SKM-1 (cell line): ENCODE measurements at regions not wholly inside any gene's neighbourhood (a gene's known extent, or its start where the extent isn't known, plus 50 kb on each side); places are given as distances from the start of the nearest gene placed in this dataset.
"Not testable (repeated sequence)": the region's sequence is repeated elsewhere in the genome, so short reads cannot be mapped to it uniquely, and the experiment has no call there.

Experiments
- DNase-seq: peaks from one replicate; lab custom pipeline; 2025; ENCODE audit not compliant: unreplicated experiment; lab: John Stamatoyannopoulos, UW

DNA sequence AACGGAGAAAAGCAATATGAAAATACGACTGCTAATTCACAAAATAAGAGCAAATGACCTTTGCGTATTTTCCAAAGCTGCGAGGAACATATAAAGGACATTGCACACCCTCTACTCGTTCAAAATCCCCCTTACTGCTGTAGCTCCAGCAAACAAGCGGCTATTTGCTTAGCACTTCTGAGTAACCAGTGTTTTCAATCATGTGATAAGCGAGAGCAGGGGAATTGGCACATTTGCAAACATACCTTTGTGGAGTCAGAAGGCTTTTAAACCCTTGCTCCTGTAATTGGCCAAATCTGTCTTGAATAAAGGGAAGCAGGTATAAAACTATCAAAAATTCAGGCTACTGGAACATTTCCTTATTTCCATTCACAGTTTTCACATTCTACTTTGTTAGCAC lies 610.2 kb downstream of the UBE2NL start:
- DNase-seq: no peak

DNA sequence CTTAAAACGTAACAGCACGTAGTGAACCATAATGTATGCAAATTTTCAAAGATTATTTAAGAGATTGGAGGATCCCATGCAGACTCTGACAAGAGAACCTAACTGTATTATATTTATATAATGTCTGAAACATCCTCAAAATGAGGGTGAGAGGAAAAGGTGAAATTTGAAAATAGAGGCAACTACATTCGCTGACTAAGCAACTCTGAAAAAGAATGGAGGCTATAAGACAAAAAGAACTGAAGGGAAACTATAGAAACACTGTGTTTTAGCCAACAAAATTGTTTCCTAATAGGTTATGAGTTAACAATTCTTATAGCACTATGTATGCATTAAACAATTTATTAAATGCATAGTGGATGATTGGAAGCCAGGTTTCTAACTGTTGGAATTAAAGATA lies 648.0 kb downstream of the UBE2NL start:
- DNase-seq: no peak

DNA sequence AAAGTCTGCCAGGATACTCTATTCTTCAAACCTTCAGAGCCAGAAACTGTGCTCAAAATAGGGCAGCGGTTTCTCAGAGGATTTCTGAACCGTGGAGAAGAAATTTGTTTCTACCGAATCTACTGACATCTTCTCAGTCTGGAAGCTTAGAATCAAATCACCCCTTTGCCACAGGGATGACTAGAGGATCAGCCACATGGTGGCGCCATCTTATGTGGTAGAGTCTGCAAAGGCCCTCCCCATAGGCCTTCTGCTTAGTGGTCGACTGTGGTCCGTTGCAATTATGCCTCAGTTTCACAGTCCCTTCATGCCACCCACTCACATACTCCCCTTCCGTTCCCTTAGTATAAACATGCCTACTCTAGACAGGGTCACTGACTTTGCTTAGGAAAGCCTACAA lies 680.7 kb upstream of the SPANXN1 start:
- no peak for DNase-seq

DNA sequence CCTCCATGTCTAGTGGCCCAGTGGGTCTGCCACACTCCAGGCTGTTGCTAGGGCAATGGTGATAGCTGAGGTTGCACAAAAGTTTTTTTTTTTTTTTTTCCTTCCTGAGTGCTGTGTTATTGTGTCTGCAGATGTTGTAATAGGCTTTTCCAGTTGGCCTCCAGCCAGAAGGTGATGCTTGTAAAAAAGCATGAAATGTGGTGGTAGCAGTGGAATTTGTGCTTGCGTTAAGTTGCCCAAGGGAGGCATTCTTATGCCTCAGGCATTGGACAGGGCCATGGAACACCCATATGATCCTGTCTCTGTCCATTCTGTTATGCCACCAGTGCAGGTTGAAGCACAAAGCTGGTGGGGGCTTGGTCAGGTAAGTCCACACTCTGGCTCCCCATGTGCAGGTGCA lies 660.5 kb upstream of the SPANXN1 start:
- no peak for DNase-seq

DNA sequence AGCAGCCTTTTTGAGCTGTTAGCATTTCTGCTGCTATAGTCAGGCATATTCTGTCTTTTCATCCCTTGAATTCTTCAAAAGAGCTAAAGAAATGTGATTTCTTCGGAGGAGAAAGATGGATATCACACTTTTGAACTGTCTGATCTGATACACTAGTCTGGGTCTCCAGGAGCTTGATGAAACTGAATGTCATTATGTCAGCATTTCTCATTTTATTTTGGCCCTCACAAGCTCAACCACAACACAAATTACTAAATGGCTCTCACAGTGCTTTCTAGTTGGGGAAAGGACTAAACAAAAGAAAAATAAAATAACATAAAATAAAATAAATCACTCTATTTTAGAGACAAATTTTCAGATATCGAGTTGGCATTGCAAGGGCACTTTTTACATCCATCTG lies 655.3 kb upstream of the SPANXN1 start:
- no peak for DNase-seq

DNA sequence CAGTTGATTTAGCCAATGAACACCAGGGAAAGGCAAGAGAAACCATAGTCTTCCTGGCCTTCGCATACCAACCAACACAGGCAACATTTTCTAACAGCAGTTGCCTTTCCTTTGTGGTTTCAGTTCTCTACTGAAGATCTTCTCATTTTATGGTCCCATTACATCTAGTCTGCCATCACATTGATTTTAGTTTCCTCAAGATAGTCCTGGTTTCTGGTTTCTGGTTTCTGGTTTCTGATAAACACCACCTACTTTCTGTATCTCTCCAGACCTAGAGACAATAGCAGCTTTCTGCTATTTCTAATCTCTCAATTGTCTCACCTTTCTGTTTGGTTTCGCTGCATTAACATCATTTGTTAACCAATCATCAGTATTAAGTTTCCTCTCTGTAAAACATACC lies 646.3 kb upstream of the SPANXN1 start:
- no peak for DNase-seq

DNA sequence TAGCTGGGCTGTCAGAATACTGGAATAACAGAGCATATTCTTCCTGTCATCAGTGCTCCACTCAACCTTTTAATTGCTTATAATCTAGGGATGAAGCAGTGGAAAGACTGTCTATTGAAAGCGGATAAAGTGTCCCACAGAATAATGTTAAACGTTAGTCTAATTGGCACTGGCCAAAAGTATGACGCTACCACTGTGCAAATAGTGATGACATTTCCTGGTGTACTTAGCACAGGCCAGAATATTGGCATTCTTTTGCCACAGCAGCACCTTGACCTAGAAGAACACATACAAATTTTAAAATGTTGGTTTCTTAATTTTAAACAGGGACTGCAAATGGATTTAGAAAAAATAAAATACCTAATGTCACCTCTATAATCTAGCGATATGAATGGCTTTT lies 635.2 kb upstream of the SPANXN1 start:
- no peak for DNase-seq

DNA sequence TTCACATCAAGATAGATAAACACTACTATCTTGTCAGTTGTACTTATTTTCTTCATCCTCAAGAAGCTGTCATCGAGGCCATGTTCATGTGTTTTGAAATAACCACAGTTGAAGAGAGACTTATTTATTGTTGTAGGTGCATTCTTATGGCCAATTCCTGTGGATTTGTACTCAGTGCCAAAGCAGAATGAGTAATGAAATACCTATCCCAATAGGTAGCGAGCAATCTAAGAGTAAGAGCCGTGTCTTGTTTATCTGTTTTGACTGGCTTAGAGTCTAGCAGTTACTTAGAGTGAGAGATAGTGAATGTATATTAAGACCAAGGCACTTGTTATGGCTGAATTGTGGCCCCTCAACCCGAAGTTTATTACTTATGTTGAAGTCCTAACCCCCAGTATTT lies 631.0 kb upstream of the SPANXN1 start:
- no peak for DNase-seq

DNA sequence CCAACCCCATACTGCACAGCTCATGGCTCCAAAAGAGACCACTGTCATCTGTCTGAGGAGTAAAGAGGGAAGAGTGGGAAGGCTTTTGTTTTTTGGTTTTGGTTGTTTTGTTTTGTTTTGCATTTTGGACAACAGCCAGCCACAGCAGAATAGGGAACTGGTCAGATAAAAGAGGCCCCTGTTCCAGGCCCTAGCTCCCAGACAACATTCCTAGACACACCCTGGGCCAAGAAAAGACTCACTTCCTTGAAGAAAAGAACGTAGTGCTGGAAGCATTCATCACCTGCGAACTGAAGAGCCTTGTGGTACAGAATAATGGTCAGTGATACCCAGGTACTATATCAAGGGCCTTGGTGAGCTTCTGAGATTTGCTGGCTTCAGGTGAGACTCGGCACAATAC lies 619.4 kb upstream of the SPANXN1 start:
- no peak for DNase-seq

DNA sequence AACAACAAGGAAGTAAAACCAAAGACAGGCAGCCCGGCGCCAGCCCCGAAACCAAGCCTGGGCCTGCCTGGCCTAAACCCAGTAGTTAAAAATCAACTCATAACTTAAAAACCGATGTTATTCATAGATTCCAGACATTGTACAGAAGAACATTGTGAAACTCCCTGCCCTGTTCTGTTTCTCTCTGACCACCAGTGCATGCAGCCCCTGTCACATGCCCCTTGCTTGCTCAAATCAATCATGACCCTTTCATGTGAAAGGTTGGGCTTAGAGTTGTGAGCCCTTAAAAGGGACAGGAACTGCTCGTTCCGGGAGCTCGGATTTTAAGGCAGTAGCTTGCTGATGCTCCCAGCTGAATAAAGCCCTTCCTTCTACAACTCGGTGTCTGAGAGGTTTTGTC lies 612.9 kb upstream of the SPANXN1 start:
- DNase-seq: not testable (repeated sequence)

DNA sequence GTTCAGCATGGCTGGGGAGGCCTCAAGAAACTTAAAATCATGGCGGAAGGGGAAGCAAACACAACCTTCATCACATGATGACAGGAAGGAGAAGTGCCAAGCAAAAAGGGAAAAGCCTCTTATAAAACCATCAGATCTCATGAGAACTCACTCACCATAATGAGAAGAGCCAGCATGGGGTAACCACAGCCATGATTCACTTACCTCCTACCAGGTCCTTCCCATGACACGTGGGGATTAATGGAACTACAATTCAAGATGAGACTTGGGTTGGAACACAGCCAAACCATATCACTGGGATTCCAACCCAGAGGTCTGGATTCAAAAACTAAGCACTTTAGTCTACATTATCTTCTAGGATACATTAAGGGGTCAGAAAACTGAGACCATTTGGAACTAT lies 609.6 kb upstream of the SPANXN1 start:
- no peak for DNase-seq

DNA sequence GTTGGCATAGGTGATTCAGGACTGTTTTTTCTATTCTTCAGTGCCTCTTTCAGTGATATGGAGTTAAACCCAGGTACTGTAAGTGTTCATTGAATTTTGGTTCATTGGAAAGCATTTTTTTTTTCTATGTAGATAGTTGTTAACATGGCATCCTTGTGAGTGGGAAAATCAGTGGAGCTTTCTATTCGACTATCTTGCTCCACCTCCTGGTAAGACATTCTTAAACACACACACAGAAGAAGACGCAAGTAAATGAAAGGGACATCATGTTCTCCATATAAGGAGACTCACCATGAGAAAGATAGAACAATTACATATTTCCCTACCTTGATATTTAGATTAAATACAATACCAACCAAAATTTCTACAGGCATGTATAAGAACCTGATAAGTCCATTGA lies 598.5 kb upstream of the SPANXN1 start:
- DNase-seq: no peak

DNA sequence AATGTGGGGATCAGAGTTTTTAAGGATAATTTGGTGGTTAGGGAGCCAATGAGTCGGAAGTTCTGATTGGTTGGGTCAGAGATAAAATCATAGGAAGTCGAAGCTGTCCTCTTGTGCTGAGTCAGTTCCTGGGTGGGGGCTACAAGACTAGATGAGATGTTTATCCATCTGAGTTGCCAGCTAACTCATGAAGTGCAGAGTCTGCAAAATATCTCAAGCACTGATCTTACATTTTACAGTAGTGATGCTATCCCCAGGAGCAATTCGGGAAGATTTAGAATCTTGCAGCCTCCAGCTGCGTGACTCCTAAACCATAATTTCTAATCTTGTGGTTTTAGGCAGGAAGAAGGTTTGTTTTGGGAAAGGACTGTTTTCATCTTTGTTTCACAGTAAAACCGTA lies 565.8 kb upstream of the SPANXN1 start:
- no peak for DNase-seq

DNA sequence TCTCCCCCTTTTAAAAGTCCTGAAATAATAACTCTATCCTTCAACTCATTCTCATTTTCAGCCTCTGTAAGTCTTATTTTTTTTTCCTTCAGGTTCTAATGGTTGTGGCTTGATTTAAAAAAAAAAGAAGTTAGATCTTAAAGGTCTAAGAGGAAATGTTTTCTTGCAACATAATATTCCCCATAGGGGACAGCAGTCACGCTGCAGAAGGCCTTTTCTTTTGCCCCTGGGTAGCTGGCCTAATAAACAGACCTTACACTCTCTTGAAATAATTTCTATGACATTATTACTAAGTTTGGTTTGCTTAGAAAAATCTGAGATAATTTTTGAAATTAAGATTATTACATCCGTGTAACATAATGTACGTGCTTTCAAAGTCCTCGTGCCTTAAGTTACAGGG lies 564.1 kb upstream of the SPANXN1 start:
- no peak for DNase-seq

DNA sequence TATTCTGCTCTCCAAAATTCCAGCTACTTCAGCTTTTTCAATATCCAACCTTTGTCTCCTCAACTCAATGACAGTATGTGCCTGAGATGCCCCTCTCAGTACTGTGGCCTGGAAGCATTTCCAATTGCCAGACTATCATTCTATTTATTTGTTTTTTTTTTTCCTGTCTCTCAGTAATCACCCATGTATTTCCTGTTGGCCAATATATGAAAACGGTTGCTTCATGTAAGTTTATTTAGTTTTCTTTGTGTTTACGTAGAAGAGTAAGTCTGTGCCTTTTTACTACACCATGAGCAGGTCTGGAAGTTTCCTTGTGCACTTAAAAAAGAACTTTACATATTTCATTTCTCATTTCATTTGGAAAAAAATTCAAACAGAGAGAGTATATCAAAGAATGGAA lies 537.5 kb upstream of the SPANXN1 start:
- no peak for DNase-seq

DNA sequence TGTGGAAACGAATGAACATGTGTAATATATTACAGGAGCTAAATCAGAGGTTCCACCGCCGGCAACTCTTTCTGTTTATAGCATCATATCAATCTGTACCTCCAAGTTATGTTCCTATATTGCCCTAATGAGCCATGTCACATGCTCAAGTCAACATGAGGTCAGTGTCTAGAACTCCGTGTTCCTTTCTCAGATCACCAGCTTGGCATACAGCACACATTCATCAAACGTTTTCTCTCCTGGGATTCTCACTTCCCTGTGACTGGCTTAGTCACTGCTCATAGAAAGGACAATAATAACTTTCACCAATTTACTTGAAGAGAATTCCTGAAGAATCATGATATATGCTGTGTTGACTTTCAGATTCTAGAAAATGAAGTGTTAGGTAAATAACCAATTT lies 532.0 kb upstream of the SPANXN1 start:
- DNase-seq: no peak

DNA sequence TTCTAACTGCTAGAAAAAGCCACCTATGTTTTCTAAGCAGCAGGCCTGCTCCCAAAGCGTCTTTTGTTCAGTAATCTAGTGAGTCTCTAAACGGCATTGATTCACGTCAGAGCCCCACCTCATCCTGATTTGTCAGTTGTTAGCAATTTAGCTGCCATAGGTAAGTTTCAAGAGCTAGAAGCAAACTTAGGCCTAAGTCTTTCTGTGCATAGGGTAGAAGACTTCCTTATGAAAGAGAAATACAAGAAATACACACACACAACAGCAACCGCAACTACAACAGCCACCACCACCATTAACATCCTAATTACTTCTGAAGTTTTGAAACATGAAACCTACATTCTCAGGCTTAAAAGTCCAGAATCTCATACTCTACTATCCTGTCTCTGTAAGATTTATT lies 531.1 kb upstream of the SPANXN1 start:
- DNase-seq: no peak

DNA sequence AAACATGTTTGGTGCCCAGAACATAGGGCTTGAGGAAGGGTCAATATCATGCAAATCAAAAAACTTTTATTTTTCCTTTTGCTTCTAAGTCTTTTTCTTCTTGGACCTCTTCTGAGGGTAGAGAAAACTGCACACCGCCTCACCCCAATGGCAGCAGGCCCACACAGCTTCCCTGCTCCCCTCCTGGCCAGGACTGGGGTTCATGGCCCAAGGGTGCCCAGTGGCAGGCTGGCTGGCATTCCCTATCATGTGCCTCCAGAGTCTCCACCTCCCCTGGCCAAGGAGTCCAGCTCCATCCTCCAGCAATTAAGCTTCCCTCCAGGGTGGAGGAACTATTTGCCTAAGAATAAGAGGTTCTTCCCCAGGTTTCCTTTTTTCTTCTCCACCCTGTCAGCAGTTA lies 529.6 kb upstream of the SPANXN1 start:
- DNase-seq: no peak

DNA sequence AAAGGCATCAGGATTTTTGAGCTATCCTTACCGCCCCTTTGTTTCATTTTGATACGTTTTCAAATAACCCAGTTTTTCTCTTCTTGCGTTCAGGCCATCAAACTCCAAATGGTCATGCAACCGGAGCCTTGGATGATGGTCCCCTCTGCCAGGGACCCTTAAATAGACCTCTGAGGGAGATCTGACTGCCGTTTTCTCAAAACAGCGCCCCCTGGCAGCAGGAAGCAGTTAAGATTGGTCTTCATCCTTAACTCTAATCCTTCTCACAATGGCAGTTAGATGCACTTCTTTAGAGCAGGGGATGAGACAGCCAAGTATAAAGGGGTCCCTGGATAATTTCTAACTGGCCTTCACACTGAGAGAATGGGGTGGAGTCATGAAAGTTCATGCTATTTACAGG lies 525.0 kb upstream of the SPANXN1 start:
- no peak for DNase-seq

DNA sequence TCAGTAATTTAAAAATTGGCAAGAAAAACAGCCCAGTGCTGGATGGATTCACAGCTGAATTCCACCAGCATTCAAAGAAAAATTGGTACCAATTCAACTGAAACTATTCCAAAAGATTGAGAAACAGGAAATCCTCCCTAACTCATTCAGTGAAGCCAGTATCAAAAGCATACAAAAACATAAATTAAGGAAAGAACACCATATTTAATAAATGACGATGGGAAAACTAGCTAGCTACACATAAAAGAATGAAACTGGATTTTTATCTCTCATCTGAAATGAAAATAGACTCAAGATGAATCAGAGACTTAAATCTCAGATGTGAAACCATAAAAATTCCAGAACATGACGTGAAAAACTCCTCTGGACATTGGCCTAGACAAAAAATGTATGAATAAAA lies 516.8 kb upstream of the SPANXN1 start:
- DNase-seq: no peak

DNA sequence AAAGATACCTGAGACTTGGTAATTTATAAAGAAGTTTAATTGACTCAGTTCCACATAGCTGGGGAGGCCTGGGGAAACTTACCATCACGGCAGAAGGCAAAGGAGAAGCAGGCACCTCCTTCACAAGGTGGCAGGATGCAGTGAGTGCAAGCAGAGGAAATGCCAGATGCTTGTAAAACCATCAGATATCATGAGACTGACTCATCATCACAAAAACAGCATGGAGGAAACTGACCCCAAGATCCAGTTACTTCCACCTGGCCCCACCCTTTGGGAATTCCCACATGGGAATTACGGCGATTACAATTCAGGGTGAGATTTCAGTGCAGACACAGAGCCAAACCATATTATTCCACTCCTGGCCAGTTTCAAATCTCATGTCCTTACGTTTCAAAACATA lies 514.7 kb upstream of the SPANXN1 start:
- DNase-seq: no peak

DNA sequence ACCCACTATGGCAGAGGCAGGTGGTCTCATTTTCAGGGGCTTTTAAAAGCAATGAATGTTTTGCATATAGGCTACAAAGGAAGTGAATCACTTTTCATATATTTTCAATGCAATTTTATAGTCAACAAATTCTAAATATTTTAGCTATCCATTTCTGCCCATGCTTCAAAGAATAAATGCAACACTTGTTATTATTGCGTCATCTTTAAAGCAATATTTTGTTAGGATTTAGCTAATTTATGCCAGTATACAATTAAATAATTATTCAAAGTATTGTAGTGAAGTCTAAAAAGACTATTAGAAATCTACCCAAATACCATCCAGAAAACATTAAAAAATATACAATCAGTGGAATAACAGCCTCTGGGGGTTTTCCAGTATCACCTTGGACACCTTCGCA lies 509.1 kb upstream of the SPANXN1 start:
- DNase-seq: no peak

DNA sequence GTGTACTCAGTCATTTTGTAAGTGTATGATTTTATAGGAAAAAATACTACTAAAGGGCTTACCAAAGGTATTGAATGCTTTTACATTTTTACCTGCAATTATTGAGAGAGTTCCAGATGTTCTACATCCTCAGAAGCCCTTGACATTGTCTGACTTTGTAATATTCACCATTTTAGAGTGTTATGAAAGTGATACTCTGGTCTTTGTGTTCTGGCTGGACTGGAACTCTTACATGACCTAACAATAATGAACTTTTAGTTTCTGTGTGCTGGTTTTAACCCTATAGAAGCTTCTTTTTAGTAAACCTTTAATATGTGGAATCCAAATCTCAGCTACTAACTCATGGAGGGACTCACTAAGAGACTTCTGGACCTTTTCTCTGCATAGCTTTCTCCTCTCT lies 478.8 kb upstream of the SPANXN1 start:
- no peak for DNase-seq

DNA sequence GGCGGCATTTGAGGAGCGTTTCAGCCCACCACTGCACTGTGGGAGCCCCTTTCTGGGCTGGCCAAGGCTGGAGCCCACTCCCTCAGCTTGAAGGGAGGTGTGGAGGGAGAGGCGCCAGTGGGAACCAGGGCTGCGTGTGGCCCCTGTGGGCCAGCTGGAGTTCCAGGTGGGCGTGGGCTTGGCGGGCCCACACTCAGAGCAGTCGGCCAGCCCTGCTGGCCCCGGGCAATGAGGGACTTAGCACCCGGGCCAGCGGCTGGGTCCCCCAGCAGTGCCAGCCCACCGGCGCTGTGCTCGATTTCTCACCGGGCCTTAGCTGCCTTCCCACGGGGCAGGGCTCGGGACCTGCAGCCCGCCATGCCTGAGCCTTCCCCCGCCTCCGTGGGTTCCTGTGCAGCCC lies 463.8 kb upstream of the SPANXN1 start:
- not testable (repeated sequence) for DNase-seq
